ENCODE measurements at regions not wholly inside any gene's neighbourhood (a gene's known extent, or its start where the extent isn't known, plus 50 kb on each side); places are given as distances from the start of the nearest gene placed in this dataset.

DNA sequence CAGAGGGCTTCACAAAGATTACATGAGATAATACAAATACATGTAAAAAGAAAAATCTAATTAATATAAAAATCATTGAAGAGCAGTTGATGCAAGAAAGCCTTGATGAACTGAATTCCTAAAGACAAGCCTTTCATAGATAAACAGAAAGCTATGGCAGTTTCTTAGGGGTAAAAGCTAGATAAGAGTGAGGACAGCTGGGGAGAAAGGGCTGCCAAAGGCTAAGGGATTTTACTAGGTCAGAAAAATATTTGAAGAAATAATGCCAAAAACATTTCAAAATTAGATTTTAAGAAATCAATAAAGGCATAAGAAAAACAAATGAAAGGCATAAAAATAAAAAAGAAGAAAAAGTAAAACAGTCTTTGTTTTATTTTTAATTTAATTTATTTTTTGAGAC lies 107.9 kb upstream of the ZNF366 start:
- DNase-seq = no peak

DNA sequence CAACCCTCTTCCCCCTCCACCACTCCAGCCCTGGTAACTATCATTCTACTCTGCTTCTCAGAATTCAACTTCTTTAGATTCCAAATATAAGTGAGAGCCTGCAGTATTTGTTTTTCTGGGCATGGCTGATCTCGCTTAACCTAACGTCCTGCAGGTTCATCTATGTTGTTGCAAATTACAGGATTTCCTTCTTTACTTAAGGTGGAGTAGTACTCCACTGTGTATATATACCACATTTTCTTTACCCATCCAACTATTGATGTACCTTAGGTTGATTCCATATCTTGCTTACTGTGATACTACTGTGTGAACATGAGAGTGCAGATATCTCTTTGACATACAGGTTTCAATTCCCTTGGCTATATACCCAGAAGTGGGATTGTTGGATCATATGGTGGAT lies 106.3 kb upstream of the ZNF366 start:
- DNase-seq = no peak

DNA sequence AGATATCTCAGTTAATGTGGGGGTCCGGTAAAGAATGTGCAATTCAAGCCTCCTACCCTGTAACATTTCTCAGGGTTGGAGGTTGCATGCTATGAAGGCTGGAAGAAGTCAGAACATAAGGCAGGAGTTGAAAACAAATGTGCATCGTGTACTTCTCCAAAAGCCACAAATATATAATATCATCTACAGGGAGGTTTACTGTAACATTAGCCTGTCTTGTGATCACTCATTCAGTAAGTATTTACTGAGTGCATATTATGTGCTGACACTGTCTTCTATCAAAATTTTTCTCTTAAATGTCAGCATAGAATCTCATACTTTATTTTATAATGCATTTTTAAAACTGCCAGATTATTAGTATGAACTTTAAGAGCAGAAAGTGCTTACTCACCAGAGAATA lies 105.6 kb upstream of the ZNF366 start:
- no peak for DNase-seq

DNA sequence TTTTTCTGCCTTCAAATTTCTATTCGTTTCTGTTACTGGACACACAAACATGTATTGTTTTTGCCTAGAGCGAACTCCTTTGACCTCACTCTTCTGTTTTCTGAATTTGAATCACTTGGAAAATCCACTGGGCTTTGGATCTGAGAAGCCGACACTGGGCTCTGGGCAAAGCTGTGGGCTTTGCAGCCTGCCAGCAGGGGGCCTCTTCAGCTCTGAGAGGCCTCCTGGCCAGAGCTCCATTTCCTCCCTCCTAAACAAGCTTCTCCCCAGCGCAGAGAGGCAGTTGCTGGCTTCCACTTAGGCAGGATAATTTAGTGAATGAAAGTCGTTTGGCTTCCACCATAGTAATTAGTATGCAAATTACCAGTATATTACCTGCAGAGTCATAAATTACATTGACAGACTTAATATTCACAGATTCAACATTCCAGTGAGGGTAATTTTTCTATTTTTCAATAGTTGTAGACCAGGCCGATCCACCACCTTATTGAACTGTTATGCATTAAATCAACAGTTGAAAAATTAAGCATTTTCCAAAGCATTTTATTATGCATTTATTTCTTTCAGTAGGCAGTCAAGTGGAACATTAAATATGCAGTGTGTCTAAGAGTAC lies 104.0 kb upstream of the ZNF366 start:
- DNase-seq = peak; percentile 64

DNA sequence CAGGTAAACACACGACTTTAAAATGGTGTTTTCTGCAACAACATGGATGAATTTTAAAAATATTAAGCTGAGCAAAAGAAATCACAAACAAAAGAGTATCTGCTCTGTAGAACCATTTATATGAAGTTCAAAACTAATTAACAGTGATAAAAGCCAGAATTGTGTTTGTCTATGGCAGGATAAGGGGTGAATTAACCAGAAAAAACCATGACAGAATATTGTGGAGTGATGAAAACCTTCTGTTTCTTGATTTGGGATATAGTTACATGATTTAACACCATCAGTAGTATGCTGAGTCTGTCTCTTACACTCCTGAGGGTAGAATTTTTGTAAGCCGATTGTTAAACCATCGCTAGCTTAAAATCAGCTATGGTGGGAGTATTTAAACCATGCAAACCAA lies 101.7 kb upstream of the ZNF366 start:
- no peak for DNase-seq

DNA sequence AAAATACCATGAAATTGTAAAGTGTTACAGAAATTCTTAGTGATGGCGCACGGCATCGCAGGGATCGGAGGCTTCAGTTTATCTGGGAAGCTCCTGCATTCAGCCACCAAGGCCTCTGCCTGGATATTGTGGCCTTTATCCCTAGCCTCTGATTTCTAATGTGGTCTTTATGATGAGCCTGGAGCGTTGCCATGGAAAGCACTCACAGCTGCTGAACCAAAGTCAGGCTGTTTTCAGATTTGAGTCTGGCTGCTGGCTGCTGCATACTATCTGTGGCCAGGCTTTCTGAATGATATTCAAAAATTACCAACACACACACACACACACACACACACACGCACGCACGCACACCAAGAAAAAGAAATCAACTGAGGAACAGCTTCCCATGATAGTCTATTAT lies 101.1 kb upstream of the ZNF366 start:
- DNase-seq = no peak

DNA sequence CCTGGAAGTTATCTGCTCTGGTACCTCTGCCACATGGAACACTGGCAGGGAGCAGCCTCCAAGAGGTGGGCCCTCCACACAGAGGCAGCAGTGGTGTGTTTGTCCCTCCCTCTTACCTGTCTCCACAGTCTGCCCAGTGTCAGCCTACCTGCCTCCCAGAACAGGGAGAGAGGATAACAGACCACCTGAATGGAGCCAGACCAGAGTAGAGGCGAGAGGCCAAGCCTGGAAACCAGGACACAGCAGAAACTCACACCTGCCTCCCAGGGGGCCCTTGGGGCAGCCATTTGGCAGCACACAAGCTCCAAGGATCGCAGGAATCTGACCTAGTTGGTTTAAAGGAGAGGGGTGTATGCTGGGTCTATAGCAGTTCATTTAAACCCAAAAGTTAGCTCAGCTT lies 100.2 kb upstream of the ZNF366 start:
- DNase-seq = no peak

DNA sequence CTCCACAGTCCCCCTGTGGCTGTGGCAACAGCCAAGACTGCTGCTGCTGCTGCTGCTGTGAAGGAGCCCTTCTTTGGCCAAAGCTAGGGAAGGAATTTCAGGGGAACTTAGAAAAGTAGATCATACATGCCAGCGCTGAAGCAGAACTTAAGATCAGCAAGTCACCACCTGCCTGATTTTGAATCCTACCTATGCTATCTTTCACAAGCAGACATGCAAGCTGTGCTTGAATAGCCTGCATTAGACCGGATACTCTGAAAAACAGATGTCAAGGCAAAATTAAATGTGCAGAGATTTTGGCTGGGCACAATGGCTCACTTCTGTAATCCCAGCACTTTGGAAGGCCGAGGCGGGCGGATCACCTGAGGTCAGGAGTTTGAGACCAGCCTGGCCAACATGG lies 99.3 kb upstream of the ZNF366 start:
- DNase-seq = no peak

DNA sequence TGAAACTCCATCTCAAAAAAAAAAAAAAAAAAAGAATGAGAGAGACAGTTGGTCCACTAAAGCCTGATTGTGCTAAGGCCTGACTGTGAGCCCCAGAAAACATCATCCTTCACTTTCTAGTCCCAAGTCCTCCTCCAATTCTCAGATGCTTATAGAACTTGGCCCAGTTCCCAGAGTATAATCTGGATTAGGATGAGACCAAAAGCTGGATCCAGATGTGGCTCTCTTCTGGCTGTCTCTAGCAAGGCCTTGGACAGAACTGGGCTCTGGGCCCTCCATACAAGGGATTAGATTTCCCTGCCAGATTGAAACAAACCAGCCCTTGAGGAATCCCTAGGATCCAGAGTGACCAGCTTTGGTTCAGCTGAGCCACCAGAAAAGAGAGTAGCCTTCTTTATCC lies 98.4 kb upstream of the ZNF366 start:
- DNase-seq = no peak

DNA sequence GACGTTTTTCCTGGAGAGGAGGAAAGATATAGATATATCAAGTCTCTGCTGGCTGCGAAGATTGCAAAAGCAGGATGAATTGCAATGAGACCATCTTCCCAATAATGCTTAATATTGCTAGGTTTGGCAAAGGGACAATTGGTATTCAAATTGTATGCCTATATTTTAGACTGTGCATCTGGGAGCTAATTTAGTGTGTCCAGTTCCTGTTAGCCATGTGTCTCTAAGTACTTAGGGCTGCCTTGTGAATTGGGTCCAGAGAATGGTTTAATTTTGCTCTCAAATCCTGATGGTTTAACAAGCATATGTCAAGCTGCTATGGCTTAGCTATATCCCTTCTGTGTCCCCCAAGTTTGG lies 97.6 kb upstream of the ZNF366 start:
- DNase-seq = no peak

DNA sequence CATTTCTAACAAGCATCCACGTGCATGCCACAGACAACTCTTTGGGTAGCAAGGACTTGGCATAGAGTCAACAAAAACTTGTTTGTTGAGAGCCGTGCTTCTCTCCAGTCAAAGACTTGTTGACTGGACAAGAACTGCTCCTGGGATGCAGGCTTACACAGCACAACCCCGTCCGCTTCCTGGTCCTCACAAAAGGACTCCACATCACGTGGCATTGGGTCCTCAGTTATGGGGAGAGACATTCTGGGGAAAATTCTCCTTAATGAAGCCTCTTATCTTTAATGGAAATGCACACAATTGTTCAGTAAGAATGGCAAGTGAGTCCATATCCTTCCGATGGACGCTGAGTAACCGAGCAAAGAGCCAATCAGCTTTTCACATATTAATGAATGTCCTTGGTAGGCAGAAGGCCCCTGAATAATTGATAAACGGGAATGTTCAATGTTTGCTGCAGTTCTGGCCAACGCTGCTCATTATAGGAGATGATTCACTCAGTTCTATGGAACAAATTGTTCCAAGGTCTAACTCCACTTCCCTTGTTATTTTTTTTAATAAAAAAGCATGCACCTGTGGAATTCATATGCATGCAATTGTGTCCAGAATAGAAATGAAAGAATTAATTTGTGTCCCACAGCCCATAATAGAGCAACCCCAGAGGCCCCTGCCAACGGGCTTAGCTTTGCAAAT lies 97.0 kb upstream of the ZNF366 start:
- no peak for DNase-seq

DNA sequence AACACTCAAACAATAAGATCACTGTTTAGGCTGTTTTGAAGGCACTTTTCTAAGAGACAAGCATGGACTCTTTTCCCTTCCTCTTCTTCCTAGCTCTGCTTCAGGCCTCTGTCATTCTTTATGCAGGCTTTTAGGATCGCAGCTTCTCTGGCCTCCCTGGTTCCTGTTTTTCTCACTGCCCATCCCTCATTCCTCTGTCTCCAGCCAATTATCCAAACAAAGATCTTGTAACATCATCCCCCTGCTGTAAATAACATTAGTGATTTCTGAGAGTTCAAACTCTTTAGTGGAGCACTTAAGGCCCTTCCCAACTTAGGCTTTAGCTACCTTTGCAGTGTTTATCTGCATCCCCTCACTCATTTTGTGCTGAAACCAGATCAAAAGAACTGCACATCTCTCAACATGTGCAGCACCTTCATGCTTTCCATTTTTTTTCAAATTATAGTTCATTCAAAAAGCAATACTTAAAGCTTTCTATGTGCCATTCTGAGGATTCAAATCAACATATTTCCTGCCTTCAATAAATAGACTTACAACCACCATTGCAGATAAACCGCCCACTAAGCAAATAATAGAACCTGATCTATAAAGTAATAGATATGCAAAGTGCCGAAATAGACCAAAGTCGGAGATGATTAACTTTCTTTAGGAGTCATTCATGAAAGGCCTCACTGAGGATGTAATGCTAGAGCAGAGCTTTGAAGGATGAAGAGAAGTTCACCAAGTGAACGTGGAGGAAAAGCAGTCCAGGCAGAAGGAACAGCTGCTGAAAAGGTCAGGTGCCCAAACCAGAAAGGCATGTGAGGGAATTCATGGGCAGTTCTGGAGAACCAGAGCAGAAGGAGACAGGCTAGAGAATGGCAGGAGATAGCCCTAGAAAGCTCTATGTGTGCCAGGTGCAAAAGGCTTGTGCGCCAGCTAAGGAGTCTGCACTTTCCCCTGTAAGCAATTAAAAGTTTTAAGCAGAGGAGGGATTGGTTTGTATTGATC lies 95.8 kb upstream of the ZNF366 start:
- no peak for DNase-seq

DNA sequence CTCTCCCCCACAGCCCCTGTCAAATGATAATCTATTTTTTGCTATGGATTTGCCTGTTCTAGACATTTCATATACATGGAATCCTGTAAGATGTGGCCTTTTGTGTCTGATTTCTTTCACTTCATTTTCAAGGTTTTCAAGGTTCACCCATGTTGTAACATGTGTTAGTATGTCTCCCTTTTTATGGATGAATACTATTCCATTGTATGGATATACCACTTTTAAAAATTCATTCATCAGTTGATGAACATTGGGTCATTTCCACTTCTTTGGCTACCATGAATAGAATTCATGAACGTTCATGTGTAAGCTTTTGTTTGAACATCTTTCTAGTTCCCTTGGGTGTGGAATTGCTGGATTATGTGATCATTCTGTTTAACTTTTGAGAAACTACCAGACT lies 94.7 kb upstream of the ZNF366 start:
- DNase-seq = no peak

DNA sequence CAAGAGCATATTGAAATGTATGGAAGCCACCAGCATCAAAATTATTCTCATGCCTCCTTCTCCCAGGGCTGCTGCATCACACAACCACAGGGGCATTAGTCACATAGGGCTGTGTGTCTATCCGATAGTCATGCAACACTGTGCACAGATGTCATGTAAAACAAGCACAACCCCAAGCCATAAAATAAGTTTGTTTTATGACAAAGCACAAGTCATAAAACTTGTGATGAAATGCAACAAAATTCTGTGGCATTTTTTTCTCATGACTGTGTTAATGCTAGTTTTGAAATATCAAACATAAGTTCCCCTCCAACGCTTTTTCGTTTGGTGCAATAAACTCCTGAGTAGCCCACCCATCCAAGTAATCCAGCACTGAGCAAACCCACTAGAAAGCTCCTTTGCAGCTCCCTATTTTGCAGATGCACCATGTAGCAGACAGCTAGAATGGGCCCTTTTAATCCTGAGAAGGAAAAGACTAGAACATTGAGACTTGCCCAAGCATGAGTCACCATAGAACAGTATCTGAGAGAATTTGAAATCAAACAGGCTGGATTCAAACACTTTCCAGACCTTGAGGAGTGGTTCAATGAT lies 93.3 kb upstream of the ZNF366 start:
- no peak for DNase-seq

DNA sequence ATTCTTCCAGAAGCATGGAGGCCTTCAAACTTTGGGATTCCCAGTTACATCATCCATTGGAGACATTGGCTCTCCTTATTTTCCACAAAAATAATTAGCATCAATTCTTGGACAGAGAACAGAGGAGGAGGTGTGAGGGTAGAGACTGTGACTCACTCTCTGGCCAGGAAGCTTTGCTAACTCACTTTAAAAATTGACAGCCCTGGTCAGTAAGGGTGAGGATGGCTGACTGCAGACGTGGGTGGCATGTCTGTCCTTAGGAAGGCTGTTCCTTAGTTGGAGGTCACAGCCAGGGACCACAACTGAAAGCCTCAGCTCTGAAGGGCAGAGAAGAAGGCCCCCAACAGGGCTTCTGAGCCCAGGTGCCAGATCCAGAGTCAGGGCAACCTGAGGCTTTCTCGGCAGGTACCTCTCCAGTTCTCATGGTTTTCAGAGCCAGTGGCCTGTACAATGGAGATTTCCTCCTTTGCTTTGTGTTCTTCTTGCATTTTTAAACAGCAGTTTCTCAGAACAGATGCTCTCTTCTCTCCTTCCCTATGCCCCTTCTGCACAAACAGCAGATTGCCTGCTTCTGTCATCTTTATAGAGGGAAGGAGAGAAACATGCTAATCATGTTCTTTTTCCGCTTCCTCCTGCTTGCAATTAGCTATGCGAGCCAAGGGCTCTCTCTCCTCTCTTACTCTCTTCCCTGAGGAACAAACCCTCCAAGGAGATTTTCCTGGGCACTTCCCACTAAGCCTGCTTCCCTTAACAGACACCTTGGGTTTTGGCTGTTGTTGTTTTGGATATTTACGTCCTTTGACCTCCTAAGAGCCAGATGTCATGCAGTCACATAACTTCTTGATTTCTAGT lies 92.5 kb upstream of the ZNF366 start:
- DNase-seq = no peak

DNA sequence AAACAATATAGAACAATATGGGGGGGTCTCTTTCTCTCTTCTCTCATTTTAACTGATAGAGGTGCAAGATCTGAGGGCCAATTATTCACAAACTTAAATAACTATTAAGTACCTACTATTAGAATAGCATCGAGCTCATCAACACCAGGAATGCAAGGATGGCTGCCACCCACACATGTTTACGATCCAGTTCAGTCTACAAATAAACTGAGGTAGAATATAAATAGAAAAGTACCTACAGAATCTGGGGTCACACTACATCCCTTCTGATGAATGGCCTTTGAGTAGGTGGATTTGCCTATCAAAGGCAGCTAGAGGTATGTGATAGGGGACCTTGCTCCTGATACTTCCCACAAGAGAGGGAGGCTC lies 91.8 kb upstream of the ZNF366 start:
- no peak for DNase-seq

DNA sequence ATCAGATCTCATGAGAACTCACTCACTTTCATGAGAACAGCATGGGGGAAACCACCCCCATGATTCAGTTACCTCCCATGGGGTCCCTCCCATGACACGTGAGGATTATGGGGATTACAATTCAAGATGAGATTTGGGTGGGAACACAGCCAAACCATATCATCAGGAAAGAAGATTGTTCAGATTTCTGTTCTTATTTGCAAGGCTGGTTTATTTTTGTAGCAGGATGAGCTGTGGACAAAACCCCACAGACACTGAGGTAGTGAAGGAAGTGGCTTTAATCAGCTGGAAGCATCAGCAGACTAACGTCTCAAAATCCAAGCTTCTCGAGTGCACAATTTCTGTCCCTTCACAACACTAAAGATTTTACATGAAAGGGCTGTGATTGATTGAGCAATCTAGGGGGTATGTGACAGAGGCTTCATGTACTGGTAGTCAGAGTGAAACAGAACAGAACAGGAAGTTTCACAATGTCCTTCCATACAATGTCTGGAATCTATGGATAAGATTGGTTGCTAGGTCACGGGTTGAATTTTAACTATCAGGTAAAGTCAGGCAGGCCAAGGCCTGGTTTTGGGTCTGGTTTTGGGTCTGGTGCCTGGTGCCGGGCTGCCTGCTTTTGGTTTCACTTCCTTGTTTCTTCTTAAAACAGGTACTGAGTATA lies 91.3 kb upstream of the ZNF366 start:
- DNase-seq = no peak

DNA sequence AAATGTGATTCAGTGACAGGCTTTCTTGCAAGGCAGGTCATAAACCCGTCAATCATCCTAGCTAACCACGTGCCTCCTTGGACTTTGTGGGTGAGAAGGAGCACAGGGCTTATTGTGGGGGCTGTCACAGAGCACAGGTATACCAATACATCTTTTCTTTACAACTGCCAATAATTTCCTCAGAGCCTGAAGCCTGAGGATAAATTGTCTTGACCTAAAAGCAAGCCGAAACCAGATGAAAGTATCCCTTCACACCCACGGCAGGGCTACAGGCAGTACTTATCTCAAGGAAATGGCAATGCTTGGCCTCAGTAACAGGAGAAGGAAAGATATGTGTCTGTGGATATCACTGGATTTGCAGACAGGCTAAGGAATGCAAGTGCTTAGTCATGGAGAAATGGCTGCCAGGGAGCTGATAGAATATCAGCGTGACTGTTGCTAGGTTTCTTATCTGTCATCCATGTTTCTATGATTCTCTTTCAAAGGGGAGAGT lies 90.3 kb upstream of the ZNF366 start:
- DNase-seq = no peak

DNA sequence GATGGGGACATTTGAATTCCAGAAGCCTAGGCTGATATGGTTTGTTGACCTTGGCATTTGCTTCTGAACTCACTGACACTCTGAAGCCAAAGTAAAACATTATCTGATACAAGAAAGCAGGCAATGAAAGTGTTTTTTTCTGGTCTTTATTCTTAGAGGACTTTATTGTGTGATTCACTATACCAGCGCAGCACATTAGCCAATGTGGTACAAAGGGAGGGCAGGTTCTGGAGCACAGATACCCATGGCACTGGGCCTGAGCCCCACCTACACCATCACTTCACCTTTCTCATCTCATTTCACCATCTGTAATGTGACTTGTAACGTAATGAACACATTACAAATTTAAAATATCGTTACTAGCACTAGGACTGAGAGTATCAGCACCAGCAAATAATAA lies 89.7 kb upstream of the ZNF366 start:
- DNase-seq = no peak

DNA sequence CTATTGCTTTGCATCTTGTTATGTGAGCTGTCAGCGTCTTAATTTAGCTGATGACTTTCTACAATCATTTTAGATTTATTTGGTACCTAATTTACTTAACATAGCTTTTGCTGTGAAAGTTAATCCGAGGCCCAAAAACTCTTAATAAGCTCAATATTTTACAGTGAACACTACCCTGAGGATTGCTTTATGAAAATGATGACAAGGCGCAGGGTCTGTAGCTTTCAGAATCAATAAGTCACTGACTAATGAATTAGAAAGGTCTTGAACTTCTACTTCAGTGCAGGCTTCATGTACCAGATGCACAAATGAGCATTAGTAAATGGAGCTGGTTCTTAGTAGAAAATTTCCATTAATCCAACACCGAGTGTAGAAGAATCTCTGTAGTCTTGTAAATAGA lies 81.4 kb upstream of the ZNF366 start:
- DNase-seq = no peak

DNA sequence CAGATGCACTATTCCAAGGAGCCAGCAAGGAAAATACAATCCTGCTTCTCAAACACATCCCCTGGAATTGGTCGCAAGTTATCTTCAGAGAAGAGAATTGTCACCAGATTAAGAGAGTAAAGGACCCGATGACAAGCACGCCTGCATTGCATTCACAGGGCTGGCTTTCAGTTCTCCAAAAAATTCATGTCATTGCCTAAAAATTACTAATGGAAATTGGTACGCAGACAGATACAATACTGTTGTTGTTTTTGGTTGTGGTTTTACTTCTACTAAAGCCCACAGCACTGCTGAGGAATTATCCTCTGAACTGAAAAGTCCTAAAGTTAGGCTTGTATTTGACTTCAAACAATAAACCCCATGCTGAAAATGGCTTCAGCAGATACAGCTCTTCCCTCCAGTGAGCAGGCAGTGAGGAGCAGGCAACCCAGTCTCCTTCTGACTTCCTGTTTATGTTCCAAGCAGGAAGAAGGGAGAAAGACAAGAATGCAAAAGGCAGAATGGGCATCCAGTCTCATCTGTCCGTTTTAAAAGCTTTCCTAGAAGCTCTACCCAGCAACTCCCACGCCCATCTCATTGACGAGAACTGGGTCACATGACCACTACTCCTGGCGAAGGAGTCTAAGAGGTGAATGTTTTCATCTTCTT lies 80.6 kb upstream of the ZNF366 start:
- no peak for DNase-seq

Data from RPMI8226 (cell line).